ENCODE measurements at regions not wholly inside any gene's neighbourhood (a gene's known extent, or its start where the extent isn't known, plus 50 kb on each side); places are given as distances from the start of the nearest gene placed in this dataset.

DNA sequence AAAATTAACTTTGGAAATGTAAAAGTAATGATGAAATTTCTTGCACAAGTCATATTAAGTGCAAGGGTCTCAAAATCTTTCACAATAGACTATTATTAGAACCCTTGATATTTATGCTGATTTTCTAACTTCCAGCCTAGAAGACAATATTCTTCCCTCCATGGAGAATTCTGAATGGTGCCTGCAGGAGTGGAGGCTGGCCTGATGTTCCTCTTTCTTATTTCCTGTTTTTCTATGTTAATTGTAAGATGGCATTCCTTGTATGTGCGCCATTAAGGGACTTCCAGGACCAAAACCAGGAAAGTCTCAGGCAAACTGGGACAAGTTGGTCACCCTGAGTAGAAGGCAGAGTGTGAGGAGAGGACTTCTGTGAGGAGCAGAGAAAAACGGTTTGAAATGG is 294.9 kb downstream of the DLEU7 start:
- TF ChIP-seq CTCF (IDR thresholded peaks at IDR 0.05) (no peak), POLR2A (IDR thresholded peaks at IDR 0.05) (no peak)

Measured in transverse colon (tissue), 3 donors.